ENCODE measurements at regions not wholly inside any gene's neighbourhood (a gene's known extent, or its start where the extent isn't known, plus 50 kb on each side); places are given as distances from the start of the nearest gene placed in this dataset.

- DNase-seq, result no peak
Observed at GRCh38 chr3:111351334-111351733, 190.7 kb upstream of the CD96 start.

GRCh38 chr3:111352585-111352984 lies 189.4 kb upstream of the CD96 start:
- no peak for DNase-seq

- DNase-seq, result no peak
Observed at GRCh38 chr3:111359261-111360030, 182.6 kb upstream of the CD96 start.

- DNase-seq, result no peak
Observed at GRCh38 chr3:111362381-111363009, 179.5 kb upstream of the CD96 start.

GRCh38 chr3:111366515-111366914 lies 175.5 kb upstream of the CD96 start:
- peak in 3 of 56 donors; percentile 2 to 5 (median 3) for DNase-seq

GRCh38 chr3:111368056-111368455 lies 173.9 kb upstream of the CD96 start:
- no peak for DNase-seq

GRCh38 chr3:111369958-111370357 lies 172.0 kb upstream of the CD96 start:
- no peak for DNase-seq

GRCh38 chr3:111373239-111373638 lies 168.8 kb upstream of the CD96 start:
- DNase-seq, result no peak

- DNase-seq, result no peak
Observed at GRCh38 chr3:111373861-111374260, 168.1 kb upstream of the CD96 start.

GRCh38 chr3:111385971-111386495 lies 156.0 kb upstream of the CD96 start:
- DNase-seq, result no peak

- no peak for DNase-seq
Observed at GRCh38 chr3:111392894-111393398, 149.1 kb upstream of the CD96 start.

- DNase-seq, result no peak
Observed at GRCh38 chr3:111412656-111413055, 129.3 kb upstream of the CD96 start.

GRCh38 chr3:111414531-111414930 lies 127.5 kb upstream of the CD96 start:
- DNase-seq, result no peak

GRCh38 chr3:111415018-111415417 lies 127.0 kb upstream of the CD96 start:
- no peak for DNase-seq

GRCh38 chr3:111418391-111418790 lies 123.6 kb upstream of the CD96 start:
- no peak for DNase-seq

- no peak for DNase-seq
Observed at GRCh38 chr3:111428301-111428700, 113.7 kb upstream of the CD96 start.

GRCh38 chr3:111434941-111435622 lies 106.9 kb upstream of the CD96 start:
- DNase-seq, result no peak

- no peak for DNase-seq
Observed at GRCh38 chr3:111438283-111438682, 103.7 kb upstream of the CD96 start.

- DNase-seq, result no peak
Observed at GRCh38 chr3:111454551-111454950, 87.4 kb upstream of the CD96 start.

- DNase-seq, result no peak
Observed at GRCh38 chr3:111465081-111465670, 76.8 kb upstream of the CD96 start.

- no peak for DNase-seq
Observed at GRCh38 chr3:111470032-111470431, 72.0 kb upstream of the CD96 start.

- DNase-seq, result no peak
Observed at GRCh38 chr3:111471831-111472230, 70.2 kb upstream of the CD96 start.
